ENCODE measurements at regions not wholly inside any gene's neighbourhood (a gene's known extent, or its start where the extent isn't known, plus 50 kb on each side); places are given as distances from the start of the nearest gene placed in this dataset.

- intact Hi-C loops (cut with micrococcal nuclease), result no loop called here
- TF ChIP-seq REST (IDR thresholded peaks at IDR 0.05; ENCODE audit: low read depth) (no peak), POLR2AphosphoS5 (IDR thresholded peaks at IDR 0.05; ENCODE audit: low read depth, low read length) (no peak), ZFX (IDR thresholded peaks at IDR 0.05) (no peak), ZNF274 (IDR thresholded peaks at IDR 0.05; ENCODE audit: low read depth, low read length) (no peak), CEBPB (IDR thresholded peaks at IDR 0.05; ENCODE audit: low read depth) (no peak), SP1 (IDR thresholded peaks at IDR 0.05; ENCODE audit: low read depth) (no peak), EZH2phosphoT487 (IDR thresholded peaks at IDR 0.05; ENCODE audit: borderline replicate concordance) (no peak), CTCF (IDR thresholded peaks at IDR 0.05 in 2 of 3, conservative IDR thresholded peaks at IDR 0.05 in 1 of 3; ENCODE audit: borderline replicate concordance in 1 of 3, insufficient read depth in 1 of 3, low read depth in 2 of 3, low read length in 2 of 3) (no peak), ELF1 (IDR thresholded peaks at IDR 0.05; ENCODE audit: borderline replicate concordance, low read depth) (no peak), EGR1 (IDR thresholded peaks at IDR 0.05; ENCODE audit: low read depth) (no peak)
- ATAC-seq, result no peak
- no peaks in the 10 kb centered on the region for H4K20me1 ChIP-seq (ENCODE audit: insufficient read depth)
- H3K9me3 ChIP-seq (ENCODE audit: control insufficient read depth in 1 of 2, insufficient read depth in 1 of 2, low read depth in 1 of 2, low read length in 2 of 2), result no peaks in the 10 kb centered on the region
- H3K4me1 ChIP-seq (ENCODE audit: control insufficient read depth in 1 of 2, insufficient read depth in 2 of 2, low read length in 2 of 2), result peaks cover 5 to 17% of the 10 kb centered on the region in 2 experiments
- ChIA-PET CTCF (interaction anchor here (1.7 to 3.1 kb wide), 2 partner anchors 13 to 16 kb away, joined by 11 to 13 read pairs; no protein-coding TSS in a partner anchor), POLR2A (no interaction called here), RAD21 (ENCODE audit: low non-redundant PET in 1 of 2, low total read pairs in 2 of 2, uncharacterized antibody in 2 of 2, unreplicated experiment in 2 of 2) (no interaction called here)
- no peak for DNase-seq (ENCODE audit: low read depth, low spot score)
- no peaks in the 10 kb centered on the region for H3K79me2 ChIP-seq (ENCODE audit: insufficient read depth, low read length)
- no peaks in the 10 kb centered on the region for H3K9me2 ChIP-seq (ENCODE audit: insufficient read depth)
- no peak overlapping the region for H2AFZ ChIP-seq (ENCODE audit: low read depth, low read length, poor library complexity, severe bottlenecking)
- H3K36me3 ChIP-seq (ENCODE audit: control insufficient read depth in 1 of 2, insufficient read depth in 2 of 2, low read length in 2 of 2), result no peaks in the 10 kb centered on the region
- no peaks in the 10 kb centered on the region for H3K27me3 ChIP-seq (ENCODE audit: insufficient read depth, low read length)
- BruUV-seq (replicated peaks), result no TSS peak
- no peak overlapping the region for H3K9ac ChIP-seq (ENCODE audit: low read length)
- H3K4me3 ChIP-seq (replicated peaks in 1 of 2; ENCODE audit: low read depth in 1 of 2, low read length in 2 of 2), result no peak overlapping the region
- H3K27ac ChIP-seq (ENCODE audit: low read depth, low read length), result no peak overlapping the region
- H3K4me2 ChIP-seq (ENCODE audit: low read length), result no peak overlapping the region
These were observed 177.7 kb upstream of the PRSS1 start for GRCh38 chr7:142571581-142571980.

Measured in HCT116 (cell line).